ENCODE measurements at regions not wholly inside any gene's neighbourhood (a gene's known extent, or its start where the extent isn't known, plus 50 kb on each side); places are given as distances from the start of the nearest gene placed in this dataset.

GRCh38 chr13:64414381-64414780, 2815.8 kb downstream of the PCDH9 start:
- no peaks in the 10 kb centered on the region for H4K20me1 ChIP-seq (ENCODE audit: insufficient read depth, low read length)
- no peak for FAIRE-seq
- intact Hi-C loops (cut with micrococcal nuclease; ENCODE audit: unreplicated experiment), result no loop called here

GRCh38 chr13:64413529-64413928, 2816.6 kb downstream of the PCDH9 start:
- Histone ChIP-seq H2AFZ (ENCODE audit: low read length) (no peak overlapping the region), H3K36me3 (replicated peaks in 1 of 2; ENCODE audit: control insufficient read depth in 1 of 2, insufficient read depth in 2 of 2, low read length in 2 of 2) (no peaks in the 10 kb centered on the region), H3K9ac (ENCODE audit: insufficient read depth, low read depth, low read length) (no peak overlapping the region), H3K79me2 (ENCODE audit: insufficient read depth, low read length) (no peaks in the 10 kb centered on the region), H3K27me3 (ENCODE audit: control insufficient read depth in 1 of 2, insufficient read depth in 2 of 2, low read length in 2 of 2) (no peaks in the 10 kb centered on the region), H4K20me1 (ENCODE audit: insufficient read depth, low read length) (no peaks in the 10 kb centered on the region), H3K4me1 (ENCODE audit: insufficient read depth, low read length) (no peaks in the 10 kb centered on the region), H3K9me3 (ENCODE audit: low read length) (no peaks in the 10 kb centered on the region), H3K4me2 (ENCODE audit: low read depth, low read length) (no peak overlapping the region), H3K27ac (ENCODE audit: extremely low read length, insufficient read depth, low read length) (no peak overlapping the region), H3K4me3 (replicated peaks in 1 of 3; ENCODE audit: insufficient read depth in 1 of 3, low read depth in 2 of 3, low read length in 3 of 3) (no peak overlapping the region)
- CTCF ChIA-PET (ENCODE audit: low intra/inter-chr PET ratio, low total read pairs), result no interaction called here
- no peak for FAIRE-seq
- ATAC-seq, result no peak
- DNase-seq (ENCODE audit: low spot score), result no peak
- POLR2A ChIA-PET, result no interaction called here
- intact Hi-C loops (cut with micrococcal nuclease; ENCODE audit: unreplicated experiment) (no loop called here), in situ Hi-C loops (cut with HindIII; ENCODE audit: extremely low pct_ligation_motif_present, low pct_unique_long_range_greater_than_20kb) (no loop called here)
- no TSS peak for BruUV-seq (replicated peaks)
- no peak for TF ChIP-seq NFKBIZ (CRISPR knock-in tag; IDR thresholded peaks at IDR 0.05)
- no peak for TF ChIP-seq ZNF510 (CRISPR knock-in tag; IDR thresholded peaks at IDR 0.05; ENCODE audit: low read depth)
- TF ChIP-seq ZNF264 (CRISPR knock-in tag; IDR thresholded peaks at IDR 0.05), result no peak
- no peak for TF ChIP-seq ZNF605 (CRISPR knock-in tag; IDR thresholded peaks at IDR 0.05)
- TF ChIP-seq ZBTB39 (CRISPR knock-in tag; IDR thresholded peaks at IDR 0.05), result no peak
- TF ChIP-seq ZBTB37 (CRISPR knock-in tag; IDR thresholded peaks at IDR 0.05), result no peak
- TF ChIP-seq ZNF598 (CRISPR knock-in tag; IDR thresholded peaks at IDR 0.05; ENCODE audit: borderline replicate concordance), result no peak
- no peak for TF ChIP-seq ELF4 (CRISPR knock-in tag; IDR thresholded peaks at IDR 0.05; ENCODE audit: borderline replicate concordance)
- no peak for TF ChIP-seq NR1H2 (CRISPR knock-in tag; IDR thresholded peaks at IDR 0.05; ENCODE audit: borderline replicate concordance, low read depth)
- no peak for TF ChIP-seq HNRNPH1 (optimal IDR thresholded peaks at IDR 0.05; ENCODE audit: low read depth, low read length)
- no peak for TF ChIP-seq ZNF766 (CRISPR knock-in tag; IDR thresholded peaks at IDR 0.05; ENCODE audit: borderline replicate concordance)
- no peak for TF ChIP-seq IRF9 (CRISPR knock-in tag; IDR thresholded peaks at IDR 0.05; ENCODE audit: borderline replicate concordance)
- TF ChIP-seq IRF2 (CRISPR knock-in tag; IDR thresholded peaks at IDR 0.05), result no peak
- TF ChIP-seq NCOA5 (CRISPR knock-in tag; IDR thresholded peaks at IDR 0.05), result no peak
- no peak for TF ChIP-seq ZNF549 (CRISPR knock-in tag; IDR thresholded peaks at IDR 0.05)
- TF ChIP-seq ZNF34 (CRISPR knock-in tag; IDR thresholded peaks at IDR 0.05; ENCODE audit: borderline replicate concordance), result no peak

More at GRCh38 chr13:64414381-64414780, 2815.8 kb downstream of the PCDH9 start:
- POLR2A ChIA-PET, result no interaction called here
- no TSS peak for BruUV-seq (replicated peaks)
- TF ChIP-seq ZNF75D (CRISPR knock-in tag; IDR thresholded peaks at IDR 0.05; ENCODE audit: borderline replicate concordance) (no peak), MATR3 (CRISPR knock-in tag; IDR thresholded peaks at IDR 0.05) (no peak), ZNF234 (CRISPR knock-in tag; conservative IDR thresholded peaks at IDR 0.05) (no peak), ZSCAN12 (CRISPR knock-in tag; IDR thresholded peaks at IDR 0.05) (no peak)
- DNase-seq (ENCODE audit: low spot score) (no peak), ATAC-seq (no peak)
- no peak overlapping the region for H3K27ac ChIP-seq (ENCODE audit: extremely low read length, insufficient read depth, low read length)
- no peaks in the 10 kb centered on the region for H3K9me3 ChIP-seq (ENCODE audit: low read length)
- in situ Hi-C loops (cut with HindIII; ENCODE audit: extremely low pct_ligation_motif_present, low pct_unique_long_range_greater_than_20kb), result no loop called here
- CTCF ChIA-PET (ENCODE audit: low intra/inter-chr PET ratio, low total read pairs), result no interaction called here
- no peak overlapping the region for H3K4me2 ChIP-seq (ENCODE audit: low read depth, low read length)
- H3K27me3 ChIP-seq (ENCODE audit: control insufficient read depth in 1 of 2, insufficient read depth in 2 of 2, low read length in 2 of 2), result no peaks in the 10 kb centered on the region
- H3K9ac ChIP-seq (ENCODE audit: insufficient read depth, low read depth, low read length), result no peak overlapping the region
- no peaks in the 10 kb centered on the region for H3K4me1 ChIP-seq (ENCODE audit: insufficient read depth, low read length)
- H2AFZ ChIP-seq (ENCODE audit: low read length), result no peak overlapping the region
- no peak overlapping the region for H3K4me3 ChIP-seq (replicated peaks in 1 of 3; ENCODE audit: insufficient read depth in 1 of 3, low read depth in 2 of 3, low read length in 3 of 3)
- H3K36me3 ChIP-seq (replicated peaks in 1 of 2; ENCODE audit: control insufficient read depth in 1 of 2, insufficient read depth in 2 of 2, low read length in 2 of 2), result no peaks in the 10 kb centered on the region
- H3K79me2 ChIP-seq (ENCODE audit: insufficient read depth, low read length), result no peaks in the 10 kb centered on the region
